ENCODE measurements at regions not wholly inside any gene's neighbourhood (a gene's known extent, or its start where the extent isn't known, plus 50 kb on each side); places are given as distances from the start of the nearest gene placed in this dataset.

GRCh38 chr12:125225641-125226040, 160.4 kb downstream of the AACS start:
- no peak for DNase-seq

DNA sequence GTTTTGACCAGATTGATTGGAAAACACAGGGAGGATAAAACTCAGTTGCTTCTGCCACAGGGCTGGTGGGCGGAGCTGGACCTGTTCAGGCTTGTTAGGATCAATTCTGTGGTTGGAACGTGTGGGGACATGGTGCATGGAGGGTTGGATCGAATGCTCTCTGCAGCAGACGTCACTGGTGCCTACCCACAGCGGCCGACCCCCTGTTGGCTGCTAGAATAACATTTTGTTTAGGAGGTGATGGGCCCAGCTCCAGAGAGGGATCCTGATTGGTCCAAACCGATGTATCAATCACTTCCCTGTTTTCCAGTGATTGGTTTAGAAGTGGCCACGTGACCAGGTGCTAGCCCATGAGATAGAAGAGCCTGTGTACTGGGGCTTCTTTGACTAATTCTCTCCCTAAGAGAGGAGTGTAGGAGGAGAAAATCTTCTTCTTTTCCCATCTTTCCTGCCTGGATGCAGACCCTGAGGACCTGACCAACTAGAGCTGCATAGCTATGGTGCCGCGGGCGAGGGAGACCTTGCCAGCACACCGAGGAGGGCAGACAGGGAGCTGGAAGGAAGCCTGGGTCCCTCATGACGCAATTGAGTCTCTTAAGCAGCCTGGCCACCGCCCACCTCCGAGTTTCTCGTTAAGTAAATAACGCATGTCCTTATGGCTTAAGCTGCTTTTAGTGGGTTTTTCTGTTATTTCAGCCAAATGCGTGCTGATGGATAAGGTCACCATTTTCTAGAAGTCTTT, 163.5 kb downstream of the AACS start:
- DNase-seq, result no peak

GRCh38 chr12:125229878-125230530, 164.8 kb downstream of the AACS start:
- no peak for DNase-seq

GRCh38 chr12:125233319-125233718, 168.1 kb downstream of the AACS start:
- DNase-seq, result no peak

- DNase-seq, result no peak
Observed at GRCh38 chr12:125239563-125239962, 174.3 kb downstream of the AACS start.

GRCh38 chr12:125240717-125241116, 175.5 kb downstream of the AACS start:
- DNase-seq, result no peak

DNA sequence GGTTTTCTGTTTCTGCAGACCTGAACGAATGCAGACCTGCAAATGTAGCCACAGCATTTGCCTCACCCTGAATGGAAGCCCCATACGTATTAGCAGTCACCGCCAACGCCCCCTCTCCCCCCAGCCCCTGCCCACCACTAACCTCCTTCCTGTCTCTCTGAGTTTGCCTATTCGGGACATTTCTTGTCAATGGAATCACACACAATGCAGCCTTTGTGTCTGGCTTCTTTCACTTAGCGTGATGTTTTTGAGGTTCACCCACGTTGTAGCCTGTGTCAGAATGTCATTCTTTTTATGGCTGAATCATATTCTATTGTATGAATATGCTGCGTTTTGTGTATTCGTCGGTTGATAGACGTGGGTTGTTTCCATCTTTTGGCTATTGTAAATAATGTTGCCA, 178.6 kb downstream of the AACS start:
- no peak for DNase-seq

DNA sequence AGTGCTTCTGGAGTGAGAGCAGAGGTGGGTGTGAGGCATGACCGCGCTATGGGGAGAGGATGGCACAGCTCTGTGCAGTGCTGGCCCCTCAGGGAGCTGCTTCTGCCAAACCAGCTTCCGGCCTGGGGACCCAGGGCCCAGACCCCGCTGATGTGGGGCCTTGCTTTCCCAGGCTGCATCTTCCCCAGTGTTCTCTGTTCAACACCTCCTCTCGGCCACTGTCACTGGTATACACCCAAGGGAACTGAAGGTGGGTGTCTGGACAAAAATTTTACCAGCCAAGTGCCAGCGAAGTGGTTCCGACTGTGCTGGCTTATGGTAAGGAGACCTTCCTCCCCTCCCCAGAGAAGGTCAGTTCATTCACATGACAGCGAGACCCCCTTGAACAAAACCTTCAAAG, 179.1 kb downstream of the AACS start:
- DNase-seq, result no peak

DNA sequence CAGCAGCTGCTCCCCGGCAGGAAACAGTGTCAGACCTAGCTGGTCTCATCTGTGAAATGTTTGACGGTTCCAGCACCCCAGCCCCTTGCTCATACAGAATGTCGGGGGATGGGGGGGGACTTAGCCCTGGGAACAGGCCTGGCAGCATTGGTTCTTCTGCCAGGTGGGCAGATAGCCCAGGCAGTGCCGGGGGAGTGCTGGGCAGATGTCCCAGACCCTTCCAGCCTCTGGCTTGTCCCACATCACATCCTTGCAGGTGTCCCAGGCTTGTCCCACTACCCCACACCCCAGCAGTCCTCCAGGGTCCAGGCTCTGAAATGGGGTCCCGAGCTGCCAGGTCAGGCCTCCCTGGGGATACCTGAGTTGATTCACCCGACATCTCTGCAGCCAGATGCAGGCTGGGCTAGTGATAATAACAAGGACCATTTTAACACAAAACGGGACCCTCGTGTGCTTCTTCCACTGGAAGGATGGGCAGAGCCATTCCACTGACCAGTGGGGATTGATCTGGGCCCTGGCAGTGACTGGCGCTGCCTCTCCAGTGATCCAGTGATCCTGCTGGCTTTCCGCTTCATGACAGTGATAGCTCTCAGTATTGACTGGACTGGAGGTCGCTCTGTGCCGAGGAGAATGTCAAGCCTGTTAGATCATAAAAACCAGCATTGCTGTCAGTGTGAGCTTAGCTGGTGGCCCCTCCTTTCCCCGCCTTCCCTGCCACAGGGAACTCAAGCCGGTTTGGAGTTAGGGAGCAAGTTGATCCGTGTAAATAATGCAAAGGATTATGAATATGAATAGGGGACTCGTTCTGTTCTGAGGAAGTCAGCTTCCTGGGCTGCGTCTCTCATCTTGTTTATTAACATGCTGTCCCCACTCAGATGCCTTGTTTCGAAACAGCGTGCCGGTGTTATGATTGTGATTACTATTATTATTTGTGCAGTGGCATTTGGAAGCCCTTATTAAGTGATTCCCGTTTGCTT, 180.6 kb downstream of the AACS start:
- no peak for DNase-seq

- no peak for DNase-seq
Observed at GRCh38 chr12:125247477-125247876, 182.2 kb downstream of the AACS start.

GRCh38 chr12:125249066-125249824, 184.0 kb downstream of the AACS start:
- DNase-seq, result no peak

GRCh38 chr12:125249932-125250331, 184.7 kb downstream of the AACS start:
- DNase-seq, result no peak

DNA sequence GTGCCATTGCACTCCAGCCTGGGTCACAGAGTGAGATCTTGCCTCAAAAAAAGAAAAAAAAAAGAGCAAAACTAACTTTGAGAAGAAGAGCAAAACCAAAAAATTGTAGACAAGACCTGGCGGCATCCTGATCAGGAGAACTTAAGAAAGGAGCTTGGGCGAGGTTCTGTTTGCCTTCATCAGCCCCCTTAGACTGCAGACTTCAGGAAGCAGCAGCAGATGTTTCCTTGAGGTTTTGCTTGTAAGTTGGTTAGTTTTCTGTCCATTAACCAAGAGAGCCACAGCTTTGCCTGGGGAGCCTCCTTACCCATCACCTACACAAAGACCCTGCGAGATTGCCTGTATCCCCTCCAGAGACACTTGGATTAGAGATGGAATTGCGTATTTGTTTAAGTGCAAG, 189.0 kb downstream of the AACS start:
- DNase-seq, result no peak

- no peak for DNase-seq
Observed at GRCh38 chr12:125254856-125255255, 189.6 kb downstream of the AACS start.

DNA sequence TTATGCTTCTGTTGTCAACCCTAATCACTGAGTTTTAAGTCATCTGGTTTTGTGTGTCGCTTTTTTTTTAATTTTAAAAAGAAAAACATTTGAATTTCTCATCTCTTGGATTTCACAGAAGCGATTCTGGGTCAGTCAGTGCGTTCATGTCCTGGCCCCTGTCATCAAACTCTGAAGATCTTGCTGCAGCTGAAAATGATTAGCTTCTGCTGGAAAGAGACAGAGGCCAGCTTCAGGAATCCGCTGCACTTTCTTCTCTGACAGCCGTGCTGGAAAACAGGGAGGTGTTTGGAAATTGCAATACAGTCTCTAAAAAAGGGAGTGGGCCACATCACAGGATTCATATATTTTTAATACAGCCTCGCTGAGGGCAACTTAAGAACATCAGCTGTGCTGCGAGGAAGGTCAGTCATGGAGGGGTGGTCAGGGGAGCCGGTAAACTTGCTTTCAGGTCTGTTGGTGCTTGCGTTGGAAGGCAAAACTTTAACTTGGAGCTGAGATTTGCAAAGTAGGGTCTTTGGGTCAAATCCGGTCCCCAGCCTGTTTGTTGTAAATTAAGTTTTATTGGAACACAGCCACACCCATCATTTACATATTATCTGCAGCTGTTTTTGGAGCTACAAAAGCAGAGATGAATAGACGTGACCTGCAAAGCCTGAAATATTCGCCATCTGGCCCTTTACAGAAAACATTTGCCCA, 190.8 kb downstream of the AACS start:
- no peak for DNase-seq

DNA sequence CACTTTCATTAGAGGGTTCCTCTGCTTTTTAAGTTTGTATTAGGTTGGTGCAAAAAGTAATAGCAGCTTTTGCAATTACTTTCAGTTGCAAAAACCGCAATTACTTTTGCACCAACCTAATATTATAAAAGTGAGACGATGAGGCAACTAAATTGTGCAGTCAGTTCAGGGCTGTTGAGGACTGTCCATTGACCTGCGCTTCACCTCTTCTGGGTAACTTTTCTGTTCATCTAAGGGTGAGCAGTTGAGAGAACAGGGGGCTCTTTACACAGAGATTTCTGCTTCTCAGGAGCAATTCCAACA, 191.3 kb downstream of the AACS start:
- DNase-seq, result no peak

DNA sequence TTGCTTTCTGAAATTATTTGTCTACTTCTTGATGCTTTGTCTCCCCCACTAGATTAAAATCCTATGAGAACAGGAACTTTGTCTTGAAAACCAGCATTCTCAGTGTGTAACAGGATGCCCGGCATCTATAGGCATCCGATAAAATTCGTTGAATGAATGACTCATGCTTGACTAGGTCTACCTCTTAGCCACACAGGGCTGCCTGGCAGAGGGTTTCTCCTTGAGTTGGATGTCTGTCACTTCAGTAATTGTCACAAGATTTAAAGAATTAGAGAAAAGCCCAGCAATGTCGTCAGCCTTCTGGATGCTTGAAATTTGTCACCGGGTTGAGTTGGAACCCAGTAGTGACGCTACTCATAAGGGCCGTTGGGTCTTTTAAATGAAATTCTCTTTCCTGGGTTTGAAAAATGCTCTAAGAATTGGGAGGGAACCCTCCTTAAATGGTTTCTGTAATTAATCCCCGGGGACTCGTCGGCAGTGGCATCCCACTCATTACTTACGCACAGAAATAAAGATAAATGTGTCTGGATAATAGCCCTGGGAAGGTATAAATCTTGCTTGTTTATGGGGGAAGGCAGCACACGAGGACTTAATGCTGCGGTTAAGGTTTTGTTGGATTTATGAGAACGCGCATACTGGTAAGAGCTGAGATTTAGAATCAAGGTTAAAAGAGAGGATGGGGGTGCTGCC, 194.1 kb downstream of the AACS start:
- DNase-seq, result peak; percentile 59

DNA sequence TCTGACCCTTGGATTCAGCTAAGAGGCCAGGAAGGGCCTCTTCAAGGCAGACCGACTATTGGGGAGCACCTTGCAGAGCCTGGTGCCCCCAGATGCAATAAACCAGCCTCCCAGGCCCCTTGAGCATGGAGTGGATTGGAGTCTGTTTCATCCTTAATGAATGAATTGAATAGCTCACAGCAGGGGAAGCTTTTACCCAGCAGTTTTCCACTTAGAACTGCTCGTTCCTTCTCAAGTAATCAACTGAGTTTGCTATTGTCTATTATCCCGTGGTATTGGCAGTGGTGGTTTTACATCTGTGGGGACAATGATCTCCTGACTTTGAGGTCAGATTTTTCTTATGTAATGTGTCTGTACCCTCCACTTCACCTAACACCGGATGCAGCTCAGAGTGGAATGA, 197.6 kb downstream of the AACS start:
- no peak for DNase-seq

DNA sequence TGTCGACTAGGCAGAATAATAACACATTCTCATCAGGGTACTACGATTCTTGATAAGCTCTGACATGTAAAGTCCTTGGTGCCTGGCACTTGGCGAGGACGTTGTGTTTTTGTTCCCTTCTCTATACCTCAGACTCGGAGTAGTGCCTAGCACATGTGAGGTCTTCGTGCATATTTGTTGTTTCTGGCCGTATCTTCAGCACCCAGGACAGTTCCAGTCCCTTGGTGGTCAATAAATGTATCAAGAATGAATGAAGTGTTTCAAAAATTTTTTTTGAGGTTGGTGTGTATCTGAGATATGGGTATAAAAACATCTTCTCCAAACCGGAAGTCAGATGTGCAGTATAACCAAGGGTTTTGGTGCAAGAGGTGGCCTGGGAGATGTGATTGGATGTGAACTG, 198.2 kb downstream of the AACS start:
- DNase-seq, result no peak

DNA sequence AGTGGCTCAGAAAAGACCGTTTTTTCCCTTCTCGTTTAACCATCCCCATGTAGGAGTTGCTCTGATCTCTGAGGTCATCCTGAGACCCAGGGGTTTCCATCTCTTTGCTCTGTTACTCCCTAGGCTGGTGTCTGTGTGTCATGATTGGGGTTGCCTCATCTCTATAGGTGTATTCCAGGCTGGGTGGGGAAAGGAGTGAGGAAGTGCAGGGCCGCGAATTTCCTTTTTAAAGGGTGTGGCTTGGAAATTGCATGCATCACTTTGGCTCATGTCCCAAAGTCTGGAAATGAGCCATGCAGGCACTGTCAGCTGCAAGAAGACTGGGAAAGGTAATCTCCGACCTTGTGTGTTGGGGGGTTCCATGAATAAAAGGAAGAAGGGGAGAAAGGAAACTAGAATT, 201.9 kb downstream of the AACS start:
- DNase-seq, result no peak

- DNase-seq, result no peak
Observed at GRCh38 chr12:125269276-125269675, 204.0 kb downstream of the AACS start.

All from left kidney (tissue), 1 donor.